WTC11 (cell line): ENCODE measurements at regions not wholly inside any gene's neighbourhood (a gene's known extent, or its start where the extent isn't known, plus 50 kb on each side); places are given as distances from the start of the nearest gene placed in this dataset.

ENCODE experiments used
- ATAC-seq: fragments of 200-7000 bp; cut with Tn5 transposase; 2 replicates; pipeline ENCODE4 v1.10.0; 2021; ENCODE audit warnings: mild to moderate bottlenecking, moderate library complexity
- CTCF ChIA-PET: fragments of 300-600 bp; sonication (Branson Sonifier 250); formaldehyde crosslinking; loops from one replicate; lab custom pipeline; 2021; ENCODE audit warnings: antibody characterized with exemption; lab: Charles Lee
- POLR2A ChIA-PET: fragments of 350-600 bp; sonication (Branson Sonifier 250); formaldehyde crosslinking; loops from one replicate; lab custom pipeline; 2021; ENCODE audit warnings: antibody characterized with exemption; lab: Charles Lee
- DNase-seq: peaks from one replicate; pipeline ENCODE4 v3.0.0; 2021; ENCODE audit warnings: low spot score
- H3K27ac Mint-ChIP-seq: 2 replicates; pipeline ENCODE4 v1.8.0; 2021; ENCODE audit warnings: mixed read lengths
- H3K27me3 Mint-ChIP-seq: 2 replicates; pipeline ENCODE4 v1.8.0; 2021; ENCODE audit warnings: low read depth, mild to moderate bottlenecking, moderate library complexity, mixed read lengths
- H3K36me3 Mint-ChIP-seq: 2 replicates; pipeline ENCODE4 v1.8.0; 2021; ENCODE audit warnings: mixed read lengths
- H3K4me1 Mint-ChIP-seq: 2 replicates; pipeline ENCODE4 v1.8.0; 2022; ENCODE audit warnings: mixed read lengths
- H3K4me3 Mint-ChIP-seq: 2 replicates; pipeline ENCODE4 v1.8.0; 2021; ENCODE audit warnings: mild to moderate bottlenecking, moderate library complexity, mixed read lengths
- H3K9me3 Mint-ChIP-seq: 2 replicates; pipeline ENCODE4 v1.8.0; 2021; ENCODE audit warnings: mixed read lengths
- ATF6 ChIP-seq: sonication (generic); formaldehyde crosslinking; IDR thresholded peaks from 2 replicates; pipeline ENCODE4 v1.8.1; 2023; ENCODE audit warnings: mild to moderate bottlenecking, missing genetic modification reagents
- CDX4 ChIP-seq: fragments of 250-450 bp; sonication (Bioruptor Pico); IDR thresholded peaks from 2 replicates; pipeline ENCODE4 v1.9.0; 2021; ENCODE audit warnings: moderate library complexity, mild to moderate bottlenecking, inconsistent platforms, borderline replicate concordance
- CTCF ChIP-seq: fragments of 200-600 bp; IDR thresholded peaks from 2 replicates; pipeline ENCODE4 v1.8.0; 2022; ENCODE audit warnings: antibody characterized with exemption
- ESRRA ChIP-seq: sonication (generic); formaldehyde crosslinking; IDR thresholded peaks from 2 replicates; pipeline ENCODE4 v1.8.1; 2022; ENCODE audit warnings: mild to moderate bottlenecking, missing genetic modification reagents, borderline replicate concordance
- ETV6 ChIP-seq: sonication (generic); formaldehyde crosslinking; IDR thresholded peaks from 2 replicates; pipeline ENCODE4 v1.8.1; 2022; ENCODE audit warnings: mild to moderate bottlenecking, missing genetic modification reagents
- HMGA2 ChIP-seq: fragments of 250-450 bp; sonication (Bioruptor Pico); IDR thresholded peaks from 2 replicates; pipeline ENCODE4 v1.4.0; 2021; ENCODE audit warnings: mild to moderate bottlenecking, moderate library complexity
- MXD4 ChIP-seq: fragments of 250-450 bp; sonication (Bioruptor Pico); IDR thresholded peaks from 2 replicates; pipeline ENCODE4 v1.8.0; 2021; ENCODE audit warnings: mild to moderate bottlenecking, moderate library complexity, borderline replicate concordance
- NR2C2 ChIP-seq: sonication (generic); formaldehyde crosslinking; IDR thresholded peaks from 2 replicates; pipeline ENCODE4 v1.8.0; 2022; ENCODE audit warnings: mild to moderate bottlenecking, missing genetic modification reagents
- NR3C1 ChIP-seq: sonication (generic); formaldehyde crosslinking; conservative IDR thresholded peaks from 2 replicates; pipeline ENCODE4 v1.8.1; 2023; ENCODE audit warnings: low read depth, mild to moderate bottlenecking, missing genetic modification reagents
- PREB ChIP-seq: sonication (generic); formaldehyde crosslinking; IDR thresholded peaks from 2 replicates; pipeline ENCODE4 v1.8.1; 2022; ENCODE audit warnings: mild to moderate bottlenecking, missing genetic modification reagents, moderate library complexity, borderline replicate concordance
- ZBTB21 ChIP-seq: sonication (generic); formaldehyde crosslinking; IDR thresholded peaks from 2 replicates; pipeline ENCODE4 v1.8.1; 2023; ENCODE audit warnings: mild to moderate bottlenecking, missing genetic modification reagents, borderline replicate concordance
- ZBTB43 ChIP-seq: sonication (generic); formaldehyde crosslinking; IDR thresholded peaks from 2 replicates; pipeline ENCODE4 v1.8.1; 2023; ENCODE audit warnings: mild to moderate bottlenecking, missing genetic modification reagents
- ZNF423 ChIP-seq: fragments of 250-450 bp; sonication (Bioruptor Pico); IDR thresholded peaks from 2 replicates; pipeline ENCODE4 v2.1.2; 2022; ENCODE audit warnings: mild to moderate bottlenecking, moderate library complexity
- ZNF671 ChIP-seq: fragments of 250-450 bp; sonication (Bioruptor Pico); IDR thresholded peaks from 2 replicates; pipeline ENCODE4 v1.8.0; 2021; ENCODE audit warnings: mild to moderate bottlenecking
- TF ChIP-seq, protein P1 (sequence below): fragments of 250-450 bp; sonication (Bioruptor Pico); IDR thresholded peaks from 2 replicates; pipeline ENCODE4 v1.9.0; 2021; ENCODE audit warnings: mild to moderate bottlenecking, borderline replicate concordance

- Mint-ChIP-seq H3K27ac (no peak overlapping the region), H3K4me3 (no peak overlapping the region), H3K36me3 (peaks cover 15% of the 10 kb centered on the region), H3K9me3 (peaks cover 42% of the 10 kb centered on the region), H3K27me3 (0 out of 2 replicates have a peak, but pooled peaks cover 2% of the 10 kb centered on the region), H3K4me1 (0 out of 2 replicates have a peak, but pooled peaks cover 4% of the 10 kb centered on the region)
- CTCF ChIA-PET = interaction anchor here (1.2 kb wide), 1 partner anchor 371 kb away, joined by 3 read pairs; no protein-coding TSS in a partner anchor
- ATAC-seq (no peak), DNase-seq (no peak)
- POLR2A ChIA-PET = no interaction called here
- no peak for TF ChIP-seq HMGA2 (CRISPR knock-in tag)
- TF ChIP-seq ZNF671 = no peak
- TF ChIP-seq ZBTB21 (CRISPR knock-in tag) = no peak
- TF ChIP-seq ZNF423 (CRISPR knock-in tag) = no peak
- TF ChIP-seq NR3C1 (CRISPR knock-in tag) = no peak
- TF ChIP-seq ETV6 (CRISPR knock-in tag) = no peak
- no peak for TF ChIP-seq CTCF
- no peak for TF ChIP-seq ZBTB43 (CRISPR knock-in tag)
- TF ChIP-seq NR2C2 (CRISPR knock-in tag) = no peak
- no peak for TF ChIP-seq ATF6
- no peak for TF ChIP-seq MXD4 (CRISPR knock-in tag)
- no peak for TF ChIP-seq CDX4 (CRISPR knock-in tag)
- TF ChIP-seq, protein P1, sequence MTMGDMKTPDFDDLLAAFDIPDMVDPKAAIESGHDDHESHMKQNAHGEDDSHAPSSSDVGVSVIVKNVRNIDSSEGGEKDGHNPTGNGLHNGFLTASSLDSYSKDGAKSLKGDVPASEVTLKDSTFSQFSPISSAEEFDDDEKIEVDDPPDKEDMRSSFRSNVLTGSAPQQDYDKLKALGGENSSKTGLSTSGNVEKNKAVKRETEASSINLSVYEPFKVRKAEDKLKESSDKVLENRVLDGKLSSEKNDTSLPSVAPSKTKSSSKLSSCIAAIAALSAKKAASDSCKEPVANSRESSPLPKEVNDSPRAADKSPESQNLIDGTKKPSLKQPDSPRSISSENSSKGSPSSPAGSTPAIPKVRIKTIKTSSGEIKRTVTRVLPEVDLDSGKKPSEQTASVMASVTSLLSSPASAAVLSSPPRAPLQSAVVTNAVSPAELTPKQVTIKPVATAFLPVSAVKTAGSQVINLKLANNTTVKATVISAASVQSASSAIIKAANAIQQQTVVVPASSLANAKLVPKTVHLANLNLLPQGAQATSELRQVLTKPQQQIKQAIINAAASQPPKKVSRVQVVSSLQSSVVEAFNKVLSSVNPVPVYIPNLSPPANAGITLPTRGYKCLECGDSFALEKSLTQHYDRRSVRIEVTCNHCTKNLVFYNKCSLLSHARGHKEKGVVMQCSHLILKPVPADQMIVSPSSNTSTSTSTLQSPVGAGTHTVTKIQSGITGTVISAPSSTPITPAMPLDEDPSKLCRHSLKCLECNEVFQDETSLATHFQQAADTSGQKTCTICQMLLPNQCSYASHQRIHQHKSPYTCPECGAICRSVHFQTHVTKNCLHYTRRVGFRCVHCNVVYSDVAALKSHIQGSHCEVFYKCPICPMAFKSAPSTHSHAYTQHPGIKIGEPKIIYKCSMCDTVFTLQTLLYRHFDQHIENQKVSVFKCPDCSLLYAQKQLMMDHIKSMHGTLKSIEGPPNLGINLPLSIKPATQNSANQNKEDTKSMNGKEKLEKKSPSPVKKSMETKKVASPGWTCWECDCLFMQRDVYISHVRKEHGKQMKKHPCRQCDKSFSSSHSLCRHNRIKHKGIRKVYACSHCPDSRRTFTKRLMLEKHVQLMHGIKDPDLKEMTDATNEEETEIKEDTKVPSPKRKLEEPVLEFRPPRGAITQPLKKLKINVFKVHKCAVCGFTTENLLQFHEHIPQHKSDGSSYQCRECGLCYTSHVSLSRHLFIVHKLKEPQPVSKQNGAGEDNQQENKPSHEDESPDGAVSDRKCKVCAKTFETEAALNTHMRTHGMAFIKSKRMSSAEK (CRISPR knock-in tag) = no peak
- no peak for TF ChIP-seq PREB (CRISPR knock-in tag)
- TF ChIP-seq ESRRA (CRISPR knock-in tag) = no peak
These were observed 68.4 kb upstream of the RBM24 start for GRCh38 chr6:17212546-17213371.
